A549 (cell line): ENCODE measurements at regions not wholly inside any gene's neighbourhood (a gene's known extent, or its start where the extent isn't known, plus 50 kb on each side); places are given as distances from the start of the nearest gene placed in this dataset.

Experiments
- ATAC-seq, 2 experiments: fragments of 200-7000 bp in 1 of 2; fragments of >200 bp in 1 of 2; cut with Nextera tagmentation in 1 of 2; cut with Tn5 transposase in 1 of 2; 3 replicates each; pipeline versions ENCODE4 v1.8.0 to v1.9.1; 2018 to 2020; ENCODE audit warnings: mild to moderate bottlenecking in 1 of 2, moderate library complexity in 1 of 2
- CTCF ChIA-PET: fragments of 300-600 bp; sonication (Branson Sonifier 250); formaldehyde crosslinking; extraction: SDS; loops from one replicate; lab custom pipeline; 2021; ENCODE audit warnings: antibody characterized with exemption, inconsistent platforms; lab: Yijun Ruan, JAX
- POLR2A ChIA-PET: fragments of 350-600 bp; formaldehyde crosslinking; extraction: SDS; loops from one replicate; lab custom pipeline; 2021; ENCODE audit warnings: antibody characterized with exemption, inconsistent platforms; lab: Yijun Ruan, JAX
- DNase-seq, 2 experiments: peaks; one replicate each; pipeline versions ENCODE4 v3.0.0 to v3.0.0-alpha.2; 2011 to 2016; ENCODE audit warnings: low read depth in 1 of 2, low spot score in 1 of 2
- FAIRE-seq: peaks from 2 replicates; lab custom pipeline; 2011; peaks lifted over from hg19 to GRCh38; lab: Jason Lieb, UNC
- H3K27ac ChIP-seq, 2 experiments: fragments of >200 bp; sonication (Bioruptor Twin); formaldehyde crosslinking; 3 replicates each; pipeline ENCODE4 v1.5.1; 2016 to 2017
- H3K4me1 ChIP-seq: fragments of >200 bp; sonication (Bioruptor Twin); formaldehyde crosslinking; 3 replicates; pipeline ENCODE4 v1.6.1; 2016
- H3K4me2 ChIP-seq: fragments of >200 bp; sonication (Bioruptor Twin); formaldehyde crosslinking; 3 replicates; pipeline ENCODE4 v1.6.1; 2016
- H3K4me3 ChIP-seq: fragments of >200 bp; sonication (Bioruptor Twin); formaldehyde crosslinking; 3 replicates; pipeline ENCODE4 v1.5.1; 2016
- H3K9me3 ChIP-seq: fragments of >200 bp; sonication (Bioruptor Twin); formaldehyde crosslinking; 3 replicates; pipeline ENCODE4 v1.6.1; 2016
- CBX2 ChIP-seq: fragments of 200-600 bp; sonication (generic); IDR thresholded peaks from 2 replicates; pipeline ENCODE4 v1.6.1; 2016; ENCODE audit warnings: low read depth, mild to moderate bottlenecking, borderline replicate concordance
- CBX8 ChIP-seq: fragments of 200-600 bp; sonication (generic); IDR thresholded peaks from 2 replicates; pipeline ENCODE4 v1.6.1; 2016
- EHF ChIP-seq: fragments of 250-450 bp; sonication (Bioruptor Pico); IDR thresholded peaks from 2 replicates; pipeline ENCODE4 v1.5.0; 2020; ENCODE audit warnings: mild to moderate bottlenecking
- EP300 ChIP-seq, 2 experiments: fragments of >200 bp; sonication (Bioruptor Twin); formaldehyde crosslinking; IDR thresholded peaks; 2 replicates in 1 of 2; 3 replicates in 1 of 2; pipeline ENCODE4 v1.6.1; 2016 to 2017
- ESRRA ChIP-seq: fragments of 150-350 bp; IDR thresholded peaks from 2 replicates; pipeline ENCODE4 v1.6.1; 2014; ENCODE audit warnings: mild to moderate bottlenecking, low read length, borderline replicate concordance
- FOSB ChIP-seq: fragments of 250-450 bp; sonication (Bioruptor Pico); IDR thresholded peaks from 2 replicates; pipeline ENCODE4 v1.5.0; 2020; ENCODE audit warnings: mild to moderate bottlenecking, moderate library complexity
- FOXS1 ChIP-seq: fragments of 250-450 bp; sonication (Bioruptor Pico); IDR thresholded peaks from 2 replicates; pipeline ENCODE4 v1.5.0; 2020; ENCODE audit warnings: mild to moderate bottlenecking, moderate library complexity
- HOXB5 ChIP-seq: fragments of 250-450 bp; sonication (Bioruptor Pico); IDR thresholded peaks from 2 replicates; pipeline ENCODE4 v1.5.0; 2020; ENCODE audit warnings: mild to moderate bottlenecking, moderate library complexity
- JUN ChIP-seq, 2 experiments: fragments of >200 bp; sonication (Bioruptor Twin); formaldehyde crosslinking; IDR thresholded peaks; 2 replicates in 1 of 2; 3 replicates in 1 of 2; pipeline ENCODE4 v1.6.1; 2016 to 2017
- JUNB ChIP-seq: fragments of >200 bp; sonication (Bioruptor Twin); formaldehyde crosslinking; IDR thresholded peaks from 2 replicates; pipeline ENCODE4 v1.6.1; 2016
- KDM1A ChIP-seq: fragments of 200-600 bp; sonication (generic); IDR thresholded peaks from 2 replicates; pipeline ENCODE4 v1.6.1; 2016; ENCODE audit warnings: low read depth, mild to moderate bottlenecking
- KDM5A ChIP-seq: fragments of 200-600 bp; sonication (generic); IDR thresholded peaks from 2 replicates; pipeline ENCODE4 v1.6.1; 2016; ENCODE audit warnings: antibody characterized with exemption, mild to moderate bottlenecking
- MAFK ChIP-seq: fragments of 450-650 bp; IDR thresholded peaks from 2 replicates; pipeline ENCODE4 v1.6.1; 2014; ENCODE audit not compliant: partially characterized antibody
- NFE2L2 ChIP-seq: fragments of 150-350 bp; conservative IDR thresholded peaks from 2 replicates; pipeline ENCODE4 v1.6.1; 2014; ENCODE audit warnings: low read length
- NPAS2 ChIP-seq: fragments of 250-450 bp; sonication (Bioruptor Pico); IDR thresholded peaks from 2 replicates; pipeline ENCODE4 v1.8.0; 2022; ENCODE audit warnings: mild to moderate bottlenecking, moderate library complexity, borderline replicate concordance
- POLR2A ChIP-seq: IDR thresholded peaks from 2 replicates; pipeline ENCODE4 v1.6.1; 2012; ENCODE audit warnings: mild to moderate bottlenecking, low read length
- POLR2AphosphoS2 ChIP-seq: conservative IDR thresholded peaks from 2 replicates; pipeline ENCODE4 v1.6.1; 2012; ENCODE audit warnings: low read length, improper control_type of control experiment, inconsistent platforms
- TFCP2L1 ChIP-seq: fragments of 250-450 bp; sonication (Bioruptor Pico); IDR thresholded peaks from 2 replicates; pipeline ENCODE4 v1.5.0; 2021; ENCODE audit warnings: mild to moderate bottlenecking
- TP53 ChIP-seq: fragments of 250-450 bp; sonication (Bioruptor Pico); IDR thresholded peaks from 2 replicates; pipeline ENCODE4 v1.5.0; 2021; ENCODE audit warnings: mild to moderate bottlenecking, moderate library complexity
- WGBS: methylation state at CpG from one replicate; pipeline ENCODE4 v1.1.6; 2017; ENCODE audit errors: missing lambda C conversion rate; 5-methylcytosine and 5-hydroxymethylcytosine counted together
- TF ChIP-seq, protein P1 (sequence below): fragments of >200 bp; sonication (Bioruptor Twin); formaldehyde crosslinking; IDR thresholded peaks from 3 replicates; pipeline ENCODE4 v1.6.1; 2016
- TF ChIP-seq, protein P2 (sequence below): IDR thresholded peaks from 2 replicates; pipeline ENCODE4 v1.6.1; 2012

DNA sequence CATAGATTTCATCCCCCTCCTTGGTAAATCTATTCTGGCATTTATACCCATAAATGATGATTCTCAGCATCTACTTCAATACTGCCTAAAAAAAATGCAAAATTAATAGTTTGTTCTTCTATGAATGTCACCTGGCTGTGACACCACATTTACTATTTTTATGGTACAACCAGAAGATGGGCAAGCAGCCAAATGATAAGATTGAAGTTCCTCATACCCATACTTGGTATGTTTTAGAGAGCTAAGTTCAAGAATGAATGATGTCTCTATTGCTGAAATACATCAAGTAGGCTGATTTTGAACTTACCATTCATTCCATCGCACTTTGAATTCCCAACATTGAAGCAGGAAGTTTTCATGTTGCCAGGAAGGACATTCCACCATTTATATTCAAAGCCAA lies 134.2 kb downstream of the ELAPOR2 start:
- Histone ChIP-seq H3K4me2 (no peak overlapping the region), H3K4me3 (no peak overlapping the region), H3K4me1 (no peaks in the 10 kb centered on the region), H3K27ac (no peak overlapping the region), H3K9me3 (no peaks in the 10 kb centered on the region)
- FAIRE-seq (no peak), DNase-seq (no peak), ATAC-seq (no peak)
- TF ChIP-seq ESRRA (no peak), EP300 (IDR thresholded peaks at IDR 0.05) (no peak), FOSB (CRISPR knock-in tag) (no peak), KDM1A (no peak), POLR2AphosphoS2 (no peak), TFCP2L1 (no peak), NFE2L2 (no peak), CBX8 (no peak), EHF (CRISPR knock-in tag) (no peak), TP53 (no peak), KDM5A (no peak), HOXB5 (CRISPR knock-in tag) (no peak), CBX2 (no peak), NPAS2 (no peak), MAFK (no peak)
- TF ChIP-seq, protein P1, sequence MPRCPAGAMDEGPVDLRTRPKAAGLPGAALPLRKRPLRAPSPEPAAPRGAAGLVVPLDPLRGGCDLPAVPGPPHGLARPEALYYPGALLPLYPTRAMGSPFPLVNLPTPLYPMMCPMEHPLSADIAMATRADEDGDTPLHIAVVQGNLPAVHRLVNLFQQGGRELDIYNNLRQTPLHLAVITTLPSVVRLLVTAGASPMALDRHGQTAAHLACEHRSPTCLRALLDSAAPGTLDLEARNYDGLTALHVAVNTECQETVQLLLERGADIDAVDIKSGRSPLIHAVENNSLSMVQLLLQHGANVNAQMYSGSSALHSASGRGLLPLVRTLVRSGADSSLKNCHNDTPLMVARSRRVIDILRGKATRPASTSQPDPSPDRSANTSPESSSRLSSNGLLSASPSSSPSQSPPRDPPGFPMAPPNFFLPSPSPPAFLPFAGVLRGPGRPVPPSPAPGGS, result no peak
- ChIA-PET CTCF (interaction anchor here (1.1 kb wide), 1 partner anchor 9 kb away, joined by 3 read pairs; no protein-coding TSS in a partner anchor), POLR2A (no interaction called here)
- WGBS, result 9% methylated on average over 1 of the region's 1 CpG

DNA sequence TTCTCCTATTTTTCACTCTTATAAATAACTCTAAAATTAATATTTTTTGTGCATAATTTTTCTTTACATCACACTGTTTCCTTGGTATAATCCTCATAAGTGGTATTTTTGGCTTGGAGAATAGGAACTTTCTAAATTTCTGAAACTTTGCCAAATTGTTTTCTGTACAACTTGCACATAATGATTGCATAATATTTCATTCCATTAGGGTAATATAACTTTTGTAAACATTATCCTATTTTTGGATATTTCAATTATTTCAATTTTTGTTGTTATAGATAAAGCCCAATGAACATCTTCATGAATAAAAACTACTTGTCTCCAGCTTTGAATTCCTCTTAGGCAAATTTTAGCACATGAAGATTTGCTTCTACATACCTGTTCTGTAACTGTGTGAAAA lies 135.9 kb downstream of the ELAPOR2 start:
- Histone ChIP-seq H3K4me3 (no peak overlapping the region), H3K27ac (no peak overlapping the region), H3K9me3 (no peaks in the 10 kb centered on the region), H3K4me1 (no peaks in the 10 kb centered on the region), H3K4me2 (no peak overlapping the region)
- no peak for FAIRE-seq
- no peak for TF ChIP-seq POLR2A
- DNase-seq, result no peak
- POLR2A ChIA-PET, result no interaction called here
- ATAC-seq, result no peak
- CTCF ChIA-PET, result no interaction called here

DNA sequence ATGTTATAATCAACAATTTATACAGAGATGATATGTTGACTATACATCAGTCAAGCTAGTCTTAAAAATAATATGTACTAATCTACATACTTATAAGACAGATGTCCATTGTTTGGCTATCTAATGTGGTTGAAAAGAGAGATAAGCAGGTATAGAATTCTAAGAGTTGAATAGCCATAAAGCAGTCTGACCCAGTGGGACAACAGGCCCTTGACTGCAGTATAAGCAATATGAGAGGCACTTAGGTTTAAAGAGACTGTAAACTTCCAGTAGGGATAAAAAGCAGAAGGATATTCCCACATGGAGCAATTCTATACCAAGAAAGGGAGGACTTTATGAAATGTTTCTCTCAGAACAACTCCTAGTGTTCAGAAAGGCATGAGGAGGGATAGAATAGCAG lies 139.3 kb downstream of the ELAPOR2 start:
- H3K4me2 ChIP-seq, result no peak overlapping the region
- TF ChIP-seq POLR2A, result no peak
- TF ChIP-seq FOXS1 (CRISPR knock-in tag), result no peak
- no peak for TF ChIP-seq KDM1A
- H3K4me1 ChIP-seq, result no peaks in the 10 kb centered on the region
- ChIA-PET POLR2A (no interaction called here), CTCF (no interaction called here)
- H3K9me3 ChIP-seq, result no peaks in the 10 kb centered on the region
- DNase-seq (no peak), FAIRE-seq (no peak), ATAC-seq (no peak)
- no peak overlapping the region for H3K4me3 ChIP-seq
- no peak overlapping the region for H3K27ac ChIP-seq

DNA sequence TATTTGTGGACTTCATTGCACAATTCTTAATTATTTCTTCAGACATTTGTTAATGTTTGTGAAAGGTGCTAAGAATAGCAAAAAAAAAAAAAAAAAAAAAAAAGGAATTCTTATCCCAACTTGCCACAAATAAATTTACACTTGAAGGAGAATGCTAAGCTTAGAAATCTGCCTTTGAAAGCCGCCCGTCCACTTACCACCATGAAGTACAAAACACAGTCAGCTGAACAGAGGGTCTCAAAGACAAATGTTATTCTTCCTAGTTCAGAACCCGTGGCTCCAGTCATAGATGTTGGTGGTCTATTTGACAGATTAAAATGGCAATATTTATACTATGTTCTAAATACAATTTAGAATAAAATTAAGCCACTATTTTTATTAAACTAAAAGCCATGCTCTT lies 141.2 kb downstream of the ELAPOR2 start:
- no peak overlapping the region for H3K27ac ChIP-seq
- FAIRE-seq (no peak), ATAC-seq (no peak), DNase-seq (no peak)
- ChIA-PET CTCF (interaction anchor here (0.6 to 2.2 kb wide), 3 partner anchors 24 to 500 kb away, joined by 3 to 5 read pairs (median 4); no protein-coding TSS in a partner anchor), POLR2A (no interaction called here)
- no peak overlapping the region for H3K4me3 ChIP-seq
- no peaks in the 10 kb centered on the region for H3K9me3 ChIP-seq
- TF ChIP-seq JUN (IDR thresholded peaks at IDR 0.05) (no peak), EHF (CRISPR knock-in tag) (no peak), HOXB5 (CRISPR knock-in tag) (no peak), JUNB (no peak)
- TF ChIP-seq, protein P2, sequence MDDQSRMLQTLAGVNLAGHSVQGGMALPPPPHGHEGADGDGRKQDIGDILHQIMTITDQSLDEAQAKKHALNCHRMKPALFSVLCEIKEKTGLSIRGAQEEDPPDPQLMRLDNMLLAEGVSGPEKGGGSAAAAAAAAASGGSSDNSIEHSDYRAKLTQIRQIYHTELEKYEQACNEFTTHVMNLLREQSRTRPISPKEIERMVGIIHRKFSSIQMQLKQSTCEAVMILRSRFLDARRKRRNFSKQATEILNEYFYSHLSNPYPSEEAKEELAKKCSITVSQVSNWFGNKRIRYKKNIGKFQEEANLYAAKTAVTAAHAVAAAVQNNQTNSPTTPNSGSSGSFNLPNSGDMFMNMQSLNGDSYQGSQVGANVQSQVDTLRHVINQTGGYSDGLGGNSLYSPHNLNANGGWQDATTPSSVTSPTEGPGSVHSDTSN, result no peak
- 20% methylated on average over 3 of the region's 3 CpGs for WGBS
- H3K4me1 ChIP-seq, result no peaks in the 10 kb centered on the region
- H3K4me2 ChIP-seq, result no peak overlapping the region
